ENCODE measurements at regions not wholly inside any gene's neighbourhood (a gene's known extent, or its start where the extent isn't known, plus 50 kb on each side); places are given as distances from the start of the nearest gene placed in this dataset.

- TF ChIP-seq CTCF (IDR thresholded peaks at IDR 0.05): no peak
- no peaks in the 10 kb centered on the region for H3K27me3 ChIP-seq (ENCODE audit: control insufficient read depth in 2 of 2, insufficient read depth in 2 of 2, low read length in 2 of 2)
- no peak overlapping the region for H3K27ac ChIP-seq (ENCODE audit: low read depth in 1 of 2, low read length in 2 of 2)
- no peak overlapping the region for H3K4me2 ChIP-seq (replicated peaks; ENCODE audit: extremely low read depth, low read length, poor library complexity, severe bottlenecking)
- H3K9me3 ChIP-seq (replicated peaks in 1 of 2; ENCODE audit: control insufficient read depth in 1 of 2, insufficient read depth in 1 of 2, low read length in 2 of 2): no peaks in the 10 kb centered on the region
- Mint-ChIP-seq H3K9me3 (peaks cover 0 to 9% (median 0%) of the 10 kb centered on the region in 7 donors), H3K27ac (no peak overlapping the region), H3K4me3 (no peak overlapping the region), H3K4me1 (no peaks in the 10 kb centered on the region), H3K27me3 (ENCODE audit: low read depth in 3 of 3) (no peaks in the 10 kb centered on the region), H3K36me3 (no peaks in the 10 kb centered on the region)
- H3K79me2 ChIP-seq (ENCODE audit: insufficient read depth, low read length): no peaks in the 10 kb centered on the region
- DNase-seq: no peak
- H2AFZ ChIP-seq (ENCODE audit: insufficient read depth, low read depth, low read length, poor library complexity, severe bottlenecking): no peak overlapping the region
- H3K4me1 ChIP-seq (ENCODE audit: control insufficient read depth in 1 of 2, insufficient read depth in 2 of 2, low read length in 2 of 2): no peaks in the 10 kb centered on the region
- intact Hi-C loops (cut with micrococcal nuclease): no loop called here
- no peak overlapping the region for H3K4me3 ChIP-seq (replicated peaks in 1 of 3; ENCODE audit: low read depth in 2 of 3, low read length in 3 of 3)
- WGBS (ENCODE audit: insufficient coverage): 89% methylated on average over 3 of the region's 4 CpGs
- H3K9ac ChIP-seq (ENCODE audit: insufficient read depth, low read length, poor library complexity, severe bottlenecking): no peak overlapping the region
- H3K36me3 ChIP-seq (replicated peaks in 1 of 2; ENCODE audit: control insufficient read depth in 1 of 2, insufficient read depth in 2 of 2, low read length in 2 of 2): no peaks in the 10 kb centered on the region
- H4K20me1 ChIP-seq (ENCODE audit: insufficient read depth, low read length): no peaks in the 10 kb centered on the region
These were observed 73.7 kb upstream of the CADPS start for GRCh38 chr3:62948921-62949320.

- H3K4me1 Mint-ChIP-seq: no peaks in the 10 kb centered on the region
- no peak for DNase-seq
These were observed 75.0 kb upstream of the CADPS start for GRCh38 chr3:62950210-62950609.

More at GRCh38 chr3:62950210-62950609, 75.0 kb upstream of the CADPS start:
- Histone ChIP-seq H3K9ac (ENCODE audit: insufficient read depth, low read length, poor library complexity, severe bottlenecking) (no peak overlapping the region), H3K4me2 (replicated peaks; ENCODE audit: extremely low read depth, low read length, poor library complexity, severe bottlenecking) (no peak overlapping the region), H3K4me1 (ENCODE audit: control insufficient read depth in 1 of 2, insufficient read depth in 2 of 2, low read length in 2 of 2) (no peaks in the 10 kb centered on the region), H3K36me3 (replicated peaks in 1 of 2; ENCODE audit: control insufficient read depth in 1 of 2, insufficient read depth in 2 of 2, low read length in 2 of 2) (no peaks in the 10 kb centered on the region), H3K79me2 (ENCODE audit: insufficient read depth, low read length) (no peaks in the 10 kb centered on the region), H3K4me3 (replicated peaks in 1 of 3; ENCODE audit: low read depth in 2 of 3, low read length in 3 of 3) (no peak overlapping the region), H4K20me1 (ENCODE audit: insufficient read depth, low read length) (no peaks in the 10 kb centered on the region), H3K9me3 (replicated peaks in 1 of 2; ENCODE audit: control insufficient read depth in 1 of 2, insufficient read depth in 1 of 2, low read length in 2 of 2) (no peaks in the 10 kb centered on the region), H2AFZ (ENCODE audit: insufficient read depth, low read depth, low read length, poor library complexity, severe bottlenecking) (no peak overlapping the region), H3K27me3 (ENCODE audit: control insufficient read depth in 2 of 2, insufficient read depth in 2 of 2, low read length in 2 of 2) (no peaks in the 10 kb centered on the region), H3K27ac (ENCODE audit: low read depth in 1 of 2, low read length in 2 of 2) (no peak overlapping the region)
- no peak overlapping the region for H3K4me3 Mint-ChIP-seq
- H3K36me3 Mint-ChIP-seq: no peaks in the 10 kb centered on the region
- peaks cover 0 to 9% (median 2%) of the 10 kb centered on the region in 7 donors for H3K9me3 Mint-ChIP-seq
- no peak overlapping the region for H3K27ac Mint-ChIP-seq
- H3K27me3 Mint-ChIP-seq (ENCODE audit: low read depth in 3 of 3): no peaks in the 10 kb centered on the region
- intact Hi-C loops (cut with micrococcal nuclease): no loop called here
- TF ChIP-seq CTCF (IDR thresholded peaks at IDR 0.05): no peak
- no CpG with 5 or more reads among the region's 4 CpGs for WGBS (ENCODE audit: insufficient coverage)

Data from CD14-positive monocyte (primary cell).